ENCODE measurements at regions not wholly inside any gene's neighbourhood (a gene's known extent, or its start where the extent isn't known, plus 50 kb on each side); places are given as distances from the start of the nearest gene placed in this dataset.

DNA sequence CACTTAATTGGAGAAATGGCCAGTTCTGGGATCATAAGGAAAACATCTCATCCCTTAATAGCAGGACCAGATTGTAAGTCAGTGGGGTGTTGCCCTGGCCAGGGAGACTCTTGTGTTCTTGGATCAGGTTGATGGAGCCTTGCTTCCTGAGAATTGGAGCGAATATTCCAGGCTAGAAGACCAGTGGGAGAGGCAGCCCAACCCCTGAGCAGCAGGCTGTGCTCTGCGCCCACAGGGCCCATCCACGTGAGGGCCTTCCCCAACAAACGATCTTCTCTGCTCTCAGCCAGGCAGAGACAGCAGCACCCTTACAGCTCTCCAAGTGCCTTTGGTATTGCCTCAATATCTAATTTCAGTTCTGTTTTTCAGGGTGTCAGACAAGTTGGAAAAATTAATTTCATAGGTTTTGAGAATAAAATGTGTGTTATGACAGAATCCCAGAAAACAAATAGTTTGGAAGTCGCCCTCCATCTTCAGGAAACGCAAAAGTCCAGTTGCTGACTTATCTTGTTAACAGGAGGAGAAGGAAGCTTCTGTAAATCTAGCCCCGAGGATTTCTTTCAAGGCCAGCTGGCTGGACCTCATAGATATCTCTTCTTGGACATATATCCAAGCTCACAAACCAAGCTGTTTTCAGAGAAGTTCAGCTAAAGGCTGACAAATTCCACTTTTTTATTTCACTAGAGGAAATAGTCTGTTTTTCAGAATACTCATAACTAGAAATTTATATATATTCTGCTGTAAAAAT is 105.5 kb downstream of the COPS8 start:
- TF ChIP-seq FOXP2 (optimal IDR thresholded peaks at IDR 0.05; ENCODE audit: control extremely low read depth, extremely low read length, insufficient read depth): no peak
- TF ChIP-seq POLR2AphosphoS5 (IDR thresholded peaks at IDR 0.05; ENCODE audit: borderline replicate concordance, low read depth, low read length): no peak

Data from SK-N-MC (cell line).